ENCODE measurements at regions not wholly inside any gene's neighbourhood (a gene's known extent, or its start where the extent isn't known, plus 50 kb on each side); places are given as distances from the start of the nearest gene placed in this dataset.
"Not testable (repeated sequence)": the region's sequence is repeated elsewhere in the genome, so short reads cannot be mapped to it uniquely, and the experiment has no call there.

- no peak for DNase-seq (ENCODE audit: low read depth)
- TF ChIP-seq CTCF (IDR thresholded peaks at IDR 0.05; ENCODE audit: low read depth, low read length), result no peak
- no peak for TF ChIP-seq MAX (IDR thresholded peaks at IDR 0.05; ENCODE audit: low read depth, low read length)
- TF ChIP-seq POLR2A (IDR thresholded peaks at IDR 0.05; ENCODE audit: extremely low read depth, insufficient read length), result no peak
- TF ChIP-seq MYC (IDR thresholded peaks at IDR 0.05; ENCODE audit: low read depth, low read length), result no peak
- H3K4me3 ChIP-seq (ENCODE audit: low read depth, low read length), result no peak overlapping the region
These were observed 61.9 kb upstream of the MBOAT1 start for GRCh38 chr6:20274137-20274536.

GRCh38 chr6:20275837-20276236, 63.6 kb upstream of the MBOAT1 start:
- not testable (repeated sequence) for DNase-seq (ENCODE audit: low read depth); H3K4me3 ChIP-seq (ENCODE audit: low read depth, low read length)

GRCh38 chr6:20277724-20278123, 65.5 kb upstream of the MBOAT1 start:
- DNase-seq (ENCODE audit: low read depth); H3K4me3 ChIP-seq (ENCODE audit: low read depth, low read length): not testable (repeated sequence)

GRCh38 chr6:20279051-20279450, 66.8 kb upstream of the MBOAT1 start:
- TF ChIP-seq MYC (IDR thresholded peaks at IDR 0.05; ENCODE audit: low read depth, low read length) (no peak), MAX (IDR thresholded peaks at IDR 0.05; ENCODE audit: low read depth, low read length) (no peak), POLR2A (IDR thresholded peaks at IDR 0.05; ENCODE audit: extremely low read depth, insufficient read length) (no peak), CTCF (IDR thresholded peaks at IDR 0.05; ENCODE audit: low read depth, low read length) (no peak)
- no peak for DNase-seq (ENCODE audit: low read depth)
- no peak overlapping the region for H3K4me3 ChIP-seq (ENCODE audit: low read depth, low read length)

GRCh38 chr6:20279608-20280287, 67.5 kb upstream of the MBOAT1 start:
- no peak overlapping the region for H3K4me3 ChIP-seq (ENCODE audit: low read depth, low read length)
- no peak for TF ChIP-seq MAX (IDR thresholded peaks at IDR 0.05; ENCODE audit: low read depth, low read length)
- no peak for TF ChIP-seq POLR2A (IDR thresholded peaks at IDR 0.05; ENCODE audit: extremely low read depth, insufficient read length)
- no peak for TF ChIP-seq CTCF (IDR thresholded peaks at IDR 0.05; ENCODE audit: low read depth, low read length)
- TF ChIP-seq MYC (IDR thresholded peaks at IDR 0.05; ENCODE audit: low read depth, low read length), result no peak
- DNase-seq (ENCODE audit: low read depth), result no peak

- TF ChIP-seq POLR2A (IDR thresholded peaks at IDR 0.05; ENCODE audit: extremely low read depth, insufficient read length) (no peak), CTCF (IDR thresholded peaks at IDR 0.05; ENCODE audit: low read depth, low read length) (no peak)
- no peak overlapping the region for H3K4me3 ChIP-seq (ENCODE audit: low read depth, low read length)
- no peak for DNase-seq (ENCODE audit: low read depth)
These were observed 68.0 kb upstream of the MBOAT1 start for GRCh38 chr6:20280288-20280621.

- no peak for DNase-seq (ENCODE audit: low read depth)
- TF ChIP-seq MYC (IDR thresholded peaks at IDR 0.05; ENCODE audit: low read depth, low read length) (no peak), CTCF (IDR thresholded peaks at IDR 0.05; ENCODE audit: low read depth, low read length) (no peak), MAX (IDR thresholded peaks at IDR 0.05; ENCODE audit: low read depth, low read length) (no peak), POLR2A (IDR thresholded peaks at IDR 0.05; ENCODE audit: extremely low read depth, insufficient read length) (no peak)
- H3K4me3 ChIP-seq (ENCODE audit: low read depth, low read length), result no peak overlapping the region
These were observed 72.4 kb upstream of the MBOAT1 start for GRCh38 chr6:20284672-20285071.

Data from NB4 (cell line).